ENCODE measurements at regions not wholly inside any gene's neighbourhood (a gene's known extent, or its start where the extent isn't known, plus 50 kb on each side); places are given as distances from the start of the nearest gene placed in this dataset.

DNA sequence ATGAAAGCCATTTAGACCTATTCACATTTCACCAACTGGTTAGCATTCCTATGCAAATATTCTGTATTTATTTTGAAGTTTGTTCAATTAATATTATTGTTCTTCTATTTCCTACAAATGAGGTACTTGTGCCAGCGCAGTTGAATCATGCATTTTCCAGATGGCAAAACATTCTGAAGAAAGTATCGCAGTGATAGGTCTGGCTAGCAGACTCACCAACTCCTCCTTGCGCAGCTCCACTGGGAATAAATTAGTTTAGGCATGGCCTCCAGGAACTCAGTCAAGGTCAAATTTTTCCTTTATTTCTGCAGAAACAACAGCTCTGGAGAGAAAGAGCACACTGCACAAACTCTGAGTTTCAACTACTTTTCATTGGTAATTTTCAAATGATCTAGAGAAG, 437.7 kb downstream of the COL12A1 start:
- TF ChIP-seq POLR2A (IDR thresholded peaks at IDR 0.05), result no peak
- TF ChIP-seq, protein P1, sequence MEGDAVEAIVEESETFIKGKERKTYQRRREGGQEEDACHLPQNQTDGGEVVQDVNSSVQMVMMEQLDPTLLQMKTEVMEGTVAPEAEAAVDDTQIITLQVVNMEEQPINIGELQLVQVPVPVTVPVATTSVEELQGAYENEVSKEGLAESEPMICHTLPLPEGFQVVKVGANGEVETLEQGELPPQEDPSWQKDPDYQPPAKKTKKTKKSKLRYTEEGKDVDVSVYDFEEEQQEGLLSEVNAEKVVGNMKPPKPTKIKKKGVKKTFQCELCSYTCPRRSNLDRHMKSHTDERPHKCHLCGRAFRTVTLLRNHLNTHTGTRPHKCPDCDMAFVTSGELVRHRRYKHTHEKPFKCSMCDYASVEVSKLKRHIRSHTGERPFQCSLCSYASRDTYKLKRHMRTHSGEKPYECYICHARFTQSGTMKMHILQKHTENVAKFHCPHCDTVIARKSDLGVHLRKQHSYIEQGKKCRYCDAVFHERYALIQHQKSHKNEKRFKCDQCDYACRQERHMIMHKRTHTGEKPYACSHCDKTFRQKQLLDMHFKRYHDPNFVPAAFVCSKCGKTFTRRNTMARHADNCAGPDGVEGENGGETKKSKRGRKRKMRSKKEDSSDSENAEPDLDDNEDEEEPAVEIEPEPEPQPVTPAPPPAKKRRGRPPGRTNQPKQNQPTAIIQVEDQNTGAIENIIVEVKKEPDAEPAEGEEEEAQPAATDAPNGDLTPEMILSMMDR (IDR thresholded peaks at IDR 0.05), result no peak
